ENCODE measurements at regions not wholly inside any gene's neighbourhood (a gene's known extent, or its start where the extent isn't known, plus 50 kb on each side); places are given as distances from the start of the nearest gene placed in this dataset.
A peak's percentile ranks its signal among the peaks of the same experiment; 100 is the strongest.

DNA sequence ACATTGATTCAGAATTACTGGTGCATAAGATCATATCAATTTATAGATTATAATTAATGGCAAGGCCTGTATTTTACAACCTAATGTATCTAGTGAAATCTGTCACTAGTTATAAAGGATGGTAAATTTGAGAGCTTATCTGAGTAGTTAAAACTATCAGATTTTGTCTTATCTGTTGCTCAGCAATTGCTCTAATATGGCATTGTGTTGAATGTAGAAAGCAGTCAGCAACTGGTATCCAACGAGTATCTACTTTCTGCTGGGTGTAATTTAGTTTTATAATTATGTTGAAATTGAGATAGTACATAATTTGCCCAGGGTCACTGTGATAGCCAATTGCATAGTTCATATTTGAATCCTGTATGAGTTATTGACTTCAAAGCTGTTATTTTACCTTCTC is 1005.7 kb downstream of the CDH11 start:
- Histone ChIP-seq H2AFZ (ENCODE audit: low read length, unreplicated experiment) (no peak overlapping the region), H3K27ac (ENCODE audit: low read depth, low read length) (no peak overlapping the region), H3K36me3 (ENCODE audit: insufficient read depth, low read length) (no peaks in the 10 kb centered on the region), H3K27me3 (ENCODE audit: insufficient read depth, low read length) (no peaks in the 10 kb centered on the region; the same call in 1 of the 2 replicates), H3K4me3 (ENCODE audit: low read depth, low read length) (no peak overlapping the region), H3K79me2 (ENCODE audit: control insufficient read depth, insufficient read depth, low read length, unreplicated experiment) (no peaks in the 10 kb centered on the region), H3K4me1 (ENCODE audit: control insufficient read depth, insufficient read depth, low read length, unreplicated experiment) (no peaks in the 10 kb centered on the region)

DNA sequence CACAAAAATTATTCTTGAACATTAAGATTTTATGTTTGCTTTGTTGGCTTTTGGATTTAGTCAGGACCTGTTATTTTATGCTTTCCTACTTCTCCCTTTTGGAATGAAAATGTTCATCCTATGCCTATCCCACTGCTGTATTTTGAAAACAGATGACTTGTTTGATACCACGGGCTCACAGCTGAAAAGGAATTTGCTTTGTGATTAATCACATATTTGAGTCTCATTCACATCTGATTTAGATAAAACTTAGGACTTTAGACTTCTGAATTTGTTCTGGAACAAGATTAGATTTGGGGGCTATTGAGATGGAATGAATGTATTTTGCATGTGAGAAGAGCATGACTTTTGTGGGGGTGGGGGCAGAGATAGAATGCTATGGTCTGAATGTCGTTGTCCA is 1012.6 kb downstream of the CDH11 start:
- no peak overlapping the region for H2AFZ ChIP-seq (ENCODE audit: low read length, unreplicated experiment)

DNA sequence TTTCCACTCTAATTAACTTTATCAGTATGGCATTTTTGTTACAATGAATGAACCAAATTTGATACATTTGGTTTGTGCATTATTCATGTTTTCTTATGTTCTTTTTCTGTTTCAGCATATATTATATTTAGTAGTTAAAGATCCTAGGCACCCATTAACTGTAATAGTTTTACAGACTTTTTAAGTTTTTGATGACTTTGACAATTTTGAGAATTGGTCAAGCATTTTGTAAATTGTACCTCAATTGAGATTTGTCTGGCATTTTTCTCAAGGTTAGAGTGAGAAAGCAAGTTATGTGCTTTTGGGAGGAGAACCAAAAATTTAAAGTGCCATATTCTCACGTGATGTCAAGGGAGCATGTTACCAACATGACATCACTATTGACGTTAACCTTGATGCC is 1019.2 kb downstream of the CDH11 start:
- no peaks in the 10 kb centered on the region for H3K36me3 ChIP-seq (ENCODE audit: insufficient read depth, low read length)
- H3K27me3 ChIP-seq (ENCODE audit: insufficient read depth, low read length), result no peaks in the 10 kb centered on the region
- no peaks in the 10 kb centered on the region for H3K4me1 ChIP-seq (ENCODE audit: control insufficient read depth, insufficient read depth, low read length, unreplicated experiment)
- H3K4me3 ChIP-seq (ENCODE audit: low read depth, low read length), result no peak overlapping the region
- H3K79me2 ChIP-seq (ENCODE audit: control insufficient read depth, insufficient read depth, low read length, unreplicated experiment), result no peaks in the 10 kb centered on the region
- no peak overlapping the region for H3K27ac ChIP-seq (ENCODE audit: low read depth, low read length)
- H2AFZ ChIP-seq (ENCODE audit: low read length, unreplicated experiment), result no peak overlapping the region

More for the DNA sequence above, 1012.6 kb downstream of the CDH11 start:
- H3K79me2 ChIP-seq (ENCODE audit: control insufficient read depth, insufficient read depth, low read length, unreplicated experiment), result no peaks in the 10 kb centered on the region
- no peaks in the 10 kb centered on the region; the same call in 1 of the 2 replicates for H3K27me3 ChIP-seq (ENCODE audit: insufficient read depth, low read length)
- no peak overlapping the region for H3K27ac ChIP-seq (ENCODE audit: low read depth, low read length)
- H3K4me3 ChIP-seq (ENCODE audit: low read depth, low read length), result no peak overlapping the region
- H3K4me1 ChIP-seq (ENCODE audit: control insufficient read depth, insufficient read depth, low read length, unreplicated experiment), result no peaks in the 10 kb centered on the region
- H3K36me3 ChIP-seq (ENCODE audit: insufficient read depth, low read length), result no peaks in the 10 kb centered on the region

DNA sequence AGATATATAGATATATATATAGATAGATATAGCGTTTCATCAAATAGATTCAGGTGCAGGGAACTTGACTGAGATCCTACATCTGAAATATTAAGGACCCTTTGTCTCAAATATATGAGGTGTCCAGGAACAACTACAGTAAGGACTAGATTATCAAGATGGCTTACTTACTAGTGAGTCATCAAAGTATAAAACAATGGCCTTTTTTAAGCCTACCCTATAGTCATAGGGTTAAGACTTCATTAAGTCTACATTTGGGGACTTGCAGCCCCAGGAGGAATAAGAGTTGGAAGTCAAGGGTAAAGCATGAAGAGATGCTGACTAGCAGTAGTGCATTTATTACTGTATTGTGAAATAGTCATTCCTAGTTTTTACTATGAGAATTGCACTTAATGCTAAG is 1023.4 kb downstream of the CDH11 start:
- Histone ChIP-seq H3K4me1 (ENCODE audit: control insufficient read depth, insufficient read depth, low read length, unreplicated experiment) (no peaks in the 10 kb centered on the region), H2AFZ (ENCODE audit: low read length, unreplicated experiment) (no peak overlapping the region), H3K27ac (ENCODE audit: low read depth, low read length) (no peak overlapping the region), H3K4me3 (ENCODE audit: low read depth, low read length) (no peak overlapping the region), H3K27me3 (ENCODE audit: insufficient read depth, low read length) (no peaks in the 10 kb centered on the region), H3K36me3 (ENCODE audit: insufficient read depth, low read length) (no peaks in the 10 kb centered on the region), H3K79me2 (ENCODE audit: control insufficient read depth, insufficient read depth, low read length, unreplicated experiment) (no peaks in the 10 kb centered on the region)

DNA sequence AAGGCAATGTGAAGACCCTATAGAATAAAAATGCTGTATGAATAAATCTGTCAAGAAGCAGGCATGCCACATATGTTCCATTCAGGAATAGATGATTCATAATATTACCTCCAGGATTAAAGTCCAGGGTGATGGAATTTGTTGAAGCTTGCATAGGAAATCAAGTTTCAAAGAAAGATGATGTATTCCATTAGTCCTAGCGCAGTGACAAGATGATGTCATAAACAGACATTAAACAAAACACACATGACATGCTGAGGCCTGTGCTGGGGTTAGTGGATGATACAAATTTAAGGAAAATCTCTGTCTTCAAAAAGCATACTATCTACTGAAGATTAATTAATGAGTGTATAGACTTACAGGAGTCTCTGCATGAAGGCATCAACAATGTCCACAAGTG is 1025.2 kb downstream of the CDH11 start:
- no peak overlapping the region for H3K27ac ChIP-seq (ENCODE audit: low read depth, low read length)
- no peaks in the 10 kb centered on the region for H3K27me3 ChIP-seq (ENCODE audit: insufficient read depth, low read length)
- no peak overlapping the region for H2AFZ ChIP-seq (ENCODE audit: low read length, unreplicated experiment)
- no peaks in the 10 kb centered on the region for H3K79me2 ChIP-seq (ENCODE audit: control insufficient read depth, insufficient read depth, low read length, unreplicated experiment)
- no peaks in the 10 kb centered on the region for H3K36me3 ChIP-seq (ENCODE audit: insufficient read depth, low read length)
- no peak overlapping the region for H3K4me3 ChIP-seq (ENCODE audit: low read depth, low read length)
- H3K4me1 ChIP-seq (ENCODE audit: control insufficient read depth, insufficient read depth, low read length, unreplicated experiment), result peaks cover 13% of the 10 kb centered on the region

DNA sequence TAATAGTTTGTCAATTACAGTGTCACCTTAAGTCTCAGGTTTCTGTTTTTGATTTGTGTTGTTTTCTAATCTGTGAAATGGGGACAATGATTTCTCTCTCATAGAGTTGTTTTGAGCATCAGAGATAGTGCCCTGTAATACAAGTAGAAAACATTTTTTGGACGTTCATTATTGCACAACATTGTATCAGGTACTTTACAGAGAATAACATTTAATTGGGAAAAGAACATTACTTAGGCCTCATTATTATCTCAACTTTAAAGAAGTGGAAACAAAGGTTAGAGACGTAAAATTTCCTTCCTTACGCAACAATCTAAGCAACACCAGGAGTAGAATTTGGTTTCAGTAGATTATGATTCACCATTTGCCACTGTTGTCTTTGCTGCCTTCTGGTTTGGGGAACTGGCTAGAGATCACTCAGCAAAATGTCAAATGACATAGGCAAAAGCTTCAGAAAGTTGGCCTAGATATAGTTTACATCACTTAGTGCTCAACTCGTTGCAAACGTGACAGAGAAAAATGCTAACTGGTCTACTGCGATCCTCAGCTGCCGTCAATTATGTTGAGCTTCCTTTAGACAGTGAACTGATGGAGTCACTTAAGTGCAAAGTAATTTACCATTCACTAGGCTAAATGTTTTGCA is 1026.8 kb downstream of the CDH11 start:
- Histone ChIP-seq H3K36me3 (ENCODE audit: insufficient read depth, low read length) (no peaks in the 10 kb centered on the region), H2AFZ (ENCODE audit: low read length, unreplicated experiment) (no peak overlapping the region)

DNA sequence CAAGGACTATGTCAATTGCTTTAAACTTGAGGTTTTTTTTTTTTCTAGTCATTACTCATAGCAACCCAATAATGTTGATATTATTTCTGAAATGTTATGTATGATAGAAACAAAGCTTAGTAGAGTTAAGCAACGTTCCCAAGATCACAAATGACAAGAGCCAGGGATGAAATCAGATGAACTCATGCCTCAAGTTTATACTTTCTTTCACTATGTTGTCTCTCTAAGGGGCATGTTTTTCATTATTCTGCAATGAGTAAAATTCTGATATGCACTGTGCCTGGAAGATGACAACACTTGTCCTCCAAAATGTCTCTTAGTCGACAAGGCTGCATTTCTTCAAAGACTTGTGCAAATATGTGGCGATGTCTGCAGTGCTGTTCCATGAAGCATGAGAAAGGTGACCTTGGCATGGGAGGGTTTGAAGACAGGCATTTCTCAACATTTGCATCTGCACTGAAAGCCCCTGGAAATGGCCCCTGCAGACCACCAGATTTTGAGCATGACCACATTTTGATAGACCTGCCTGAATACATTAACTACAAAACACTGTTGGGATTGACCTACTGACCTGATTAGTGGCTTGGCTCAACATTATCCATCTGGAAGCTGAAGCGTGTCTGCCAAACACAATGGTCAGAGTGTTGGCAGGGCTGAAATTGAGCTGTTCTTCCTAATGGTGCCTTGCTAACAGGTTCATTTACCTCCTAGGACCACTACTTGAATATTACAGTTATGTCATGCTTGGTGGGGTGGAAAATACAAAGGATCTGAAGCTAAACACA is 1027.5 kb downstream of the CDH11 start:
- H2AFZ ChIP-seq (ENCODE audit: low read length, unreplicated experiment), result no peak overlapping the region
- H3K36me3 ChIP-seq (ENCODE audit: insufficient read depth, low read length), result no peaks in the 10 kb centered on the region
- H3K79me2 ChIP-seq (ENCODE audit: control insufficient read depth, insufficient read depth, low read length, unreplicated experiment), result no peaks in the 10 kb centered on the region
- H3K27me3 ChIP-seq (ENCODE audit: insufficient read depth, low read length), result no peaks in the 10 kb centered on the region
- H3K4me1 ChIP-seq (ENCODE audit: control insufficient read depth, insufficient read depth, low read length, unreplicated experiment), result peaks cover 13% of the 10 kb centered on the region
- no peak overlapping the region for H3K4me3 ChIP-seq (ENCODE audit: low read depth, low read length)
- no peak overlapping the region for H3K27ac ChIP-seq (ENCODE audit: low read depth, low read length)

More for the DNA sequence above, 1026.8 kb downstream of the CDH11 start:
- H3K4me3 ChIP-seq (ENCODE audit: low read depth, low read length), result no peak overlapping the region
- H3K27me3 ChIP-seq (ENCODE audit: insufficient read depth, low read length), result no peaks in the 10 kb centered on the region
- no peak overlapping the region for H3K27ac ChIP-seq (ENCODE audit: low read depth, low read length)
- H3K4me1 ChIP-seq (ENCODE audit: control insufficient read depth, insufficient read depth, low read length, unreplicated experiment), result peaks cover 13% of the 10 kb centered on the region
- H3K79me2 ChIP-seq (ENCODE audit: control insufficient read depth, insufficient read depth, low read length, unreplicated experiment), result no peaks in the 10 kb centered on the region

DNA sequence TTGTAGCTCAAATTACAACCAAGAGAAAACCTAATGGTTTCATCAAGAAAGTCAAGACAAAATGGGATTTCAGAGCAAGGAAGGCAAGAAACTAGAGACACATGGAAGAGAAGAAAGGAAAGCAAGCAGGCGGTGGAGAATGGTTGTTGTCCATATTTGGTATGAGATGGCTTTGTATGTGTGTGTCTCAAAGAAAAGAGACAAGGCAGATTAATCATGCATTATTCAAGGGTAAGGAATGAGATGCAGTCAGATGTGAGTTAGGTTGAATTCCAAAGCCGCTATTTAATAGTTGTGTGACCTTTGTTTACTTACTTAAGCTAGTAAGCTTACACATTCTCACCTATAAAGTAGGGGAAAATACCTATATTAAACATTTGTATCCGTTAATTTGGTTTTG is 1029.6 kb downstream of the CDH11 start:
- Histone ChIP-seq H3K79me2 (ENCODE audit: control insufficient read depth, insufficient read depth, low read length, unreplicated experiment) (no peaks in the 10 kb centered on the region), H3K4me1 (ENCODE audit: control insufficient read depth, insufficient read depth, low read length, unreplicated experiment) (peaks cover 13% of the 10 kb centered on the region), H3K27me3 (ENCODE audit: insufficient read depth, low read length) (no peaks in the 10 kb centered on the region), H3K36me3 (ENCODE audit: insufficient read depth, low read length) (no peaks in the 10 kb centered on the region), H2AFZ (ENCODE audit: low read length, unreplicated experiment) (peak overlapping the region; percentile 83), H3K27ac (ENCODE audit: low read depth, low read length) (peak overlapping the region; percentile 43), H3K4me3 (ENCODE audit: low read depth, low read length) (no peak overlapping the region)

DNA sequence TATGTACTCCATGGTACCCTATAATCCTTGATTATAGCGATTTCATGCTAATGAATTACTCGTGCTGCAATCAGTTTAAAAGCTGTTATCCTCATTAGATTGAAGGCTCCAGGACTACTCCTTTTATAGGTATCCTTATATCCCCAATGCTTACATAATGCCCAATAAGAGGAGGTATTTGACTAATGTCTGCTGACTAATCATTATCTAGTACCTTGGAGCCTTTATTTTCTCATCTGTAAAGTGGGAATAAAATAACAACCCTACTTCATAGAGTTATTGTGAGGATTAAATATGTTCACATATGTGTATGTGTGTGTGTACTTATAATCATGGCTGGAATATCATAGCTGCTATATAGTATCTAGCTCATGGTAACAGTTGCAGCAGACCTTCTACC is 1031.5 kb downstream of the CDH11 start:
- no peaks in the 10 kb centered on the region for H3K79me2 ChIP-seq (ENCODE audit: control insufficient read depth, insufficient read depth, low read length, unreplicated experiment)
- no peaks in the 10 kb centered on the region for H3K27me3 ChIP-seq (ENCODE audit: insufficient read depth, low read length)
- H3K4me1 ChIP-seq (ENCODE audit: control insufficient read depth, insufficient read depth, low read length, unreplicated experiment), result peaks cover 13% of the 10 kb centered on the region
- H2AFZ ChIP-seq (ENCODE audit: low read length, unreplicated experiment), result no peak overlapping the region
- no peak overlapping the region for H3K4me3 ChIP-seq (ENCODE audit: low read depth, low read length)
- no peak overlapping the region for H3K27ac ChIP-seq (ENCODE audit: low read depth, low read length)
- no peaks in the 10 kb centered on the region for H3K36me3 ChIP-seq (ENCODE audit: insufficient read depth, low read length)

DNA sequence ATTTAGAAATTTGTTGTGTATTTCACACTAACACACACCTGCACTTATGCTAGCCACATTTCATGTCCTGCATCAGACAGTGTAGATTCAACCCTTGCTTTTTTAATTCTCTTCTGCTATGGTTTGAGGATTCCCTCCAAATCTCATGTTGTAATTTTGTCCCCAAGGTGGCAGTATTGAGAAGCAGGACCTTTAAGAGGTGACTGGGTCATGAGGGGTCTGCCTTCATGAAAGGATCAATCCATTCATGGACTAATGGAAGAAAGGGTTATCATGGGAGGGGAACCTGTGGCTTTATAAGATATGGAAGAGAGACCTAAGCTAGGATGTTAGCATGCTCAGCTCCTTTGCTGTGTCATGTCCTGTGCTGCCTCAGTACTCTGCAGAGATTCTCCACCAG is 1032.2 kb downstream of the CDH11 start:
- Histone ChIP-seq H2AFZ (ENCODE audit: low read length, unreplicated experiment) (no peak overlapping the region), H3K4me3 (ENCODE audit: low read depth, low read length) (no peak overlapping the region), H3K79me2 (ENCODE audit: control insufficient read depth, insufficient read depth, low read length, unreplicated experiment) (no peaks in the 10 kb centered on the region), H3K4me1 (ENCODE audit: control insufficient read depth, insufficient read depth, low read length, unreplicated experiment) (peaks cover 13% of the 10 kb centered on the region), H3K36me3 (ENCODE audit: insufficient read depth, low read length) (no peaks in the 10 kb centered on the region), H3K27ac (ENCODE audit: low read depth, low read length) (no peak overlapping the region), H3K27me3 (ENCODE audit: insufficient read depth, low read length) (no peaks in the 10 kb centered on the region)

DNA sequence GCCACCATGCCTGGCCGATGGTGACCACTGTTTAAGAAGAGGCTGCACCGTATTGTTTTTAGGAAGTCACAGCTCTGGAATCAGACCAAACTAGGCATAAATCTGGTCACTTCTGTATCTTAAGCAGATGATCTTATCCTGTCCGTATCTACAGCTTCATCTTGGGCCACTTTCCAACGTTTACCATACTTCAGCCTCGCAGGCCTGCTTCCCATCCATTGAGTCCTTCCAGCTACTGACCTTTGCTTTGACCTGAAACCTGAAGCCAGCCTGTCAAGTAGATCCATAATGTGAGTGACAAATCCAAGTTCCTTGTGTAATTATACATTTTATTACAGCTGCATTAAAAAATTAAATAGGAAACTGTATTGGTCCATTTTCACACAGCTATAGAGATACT is 1033.0 kb downstream of the CDH11 start:
- H3K36me3 ChIP-seq (ENCODE audit: insufficient read depth, low read length), result no peaks in the 10 kb centered on the region
- no peak overlapping the region for H2AFZ ChIP-seq (ENCODE audit: low read length, unreplicated experiment)
- H3K27me3 ChIP-seq (ENCODE audit: insufficient read depth, low read length), result no peaks in the 10 kb centered on the region
- H3K4me1 ChIP-seq (ENCODE audit: control insufficient read depth, insufficient read depth, low read length, unreplicated experiment), result peaks cover 13% of the 10 kb centered on the region
- H3K27ac ChIP-seq (ENCODE audit: low read depth, low read length), result no peak overlapping the region
- H3K4me3 ChIP-seq (ENCODE audit: low read depth, low read length), result no peak overlapping the region
- H3K79me2 ChIP-seq (ENCODE audit: control insufficient read depth, insufficient read depth, low read length, unreplicated experiment), result no peaks in the 10 kb centered on the region

Measured in ACC112 (cell line).